PC-9 (cell line): ENCODE measurements at regions not wholly inside any gene's neighbourhood (a gene's known extent, or its start where the extent isn't known, plus 50 kb on each side); places are given as distances from the start of the nearest gene placed in this dataset.

Experiments
- CTCF ChIP-seq: fragments of 200-600 bp; sonication (generic); conservative IDR thresholded peaks from 2 replicates; pipeline ENCODE4 v1.6.1; 2017; ENCODE audit warnings: mixed run types, antibody characterized with exemption, mild to moderate bottlenecking, moderate library complexity
- EZH2 ChIP-seq: fragments of 200-600 bp; sonication (generic); IDR thresholded peaks from 2 replicates; pipeline ENCODE4 v1.8.0; 2017; ENCODE audit warnings: antibody characterized with exemption, low read depth

DNA sequence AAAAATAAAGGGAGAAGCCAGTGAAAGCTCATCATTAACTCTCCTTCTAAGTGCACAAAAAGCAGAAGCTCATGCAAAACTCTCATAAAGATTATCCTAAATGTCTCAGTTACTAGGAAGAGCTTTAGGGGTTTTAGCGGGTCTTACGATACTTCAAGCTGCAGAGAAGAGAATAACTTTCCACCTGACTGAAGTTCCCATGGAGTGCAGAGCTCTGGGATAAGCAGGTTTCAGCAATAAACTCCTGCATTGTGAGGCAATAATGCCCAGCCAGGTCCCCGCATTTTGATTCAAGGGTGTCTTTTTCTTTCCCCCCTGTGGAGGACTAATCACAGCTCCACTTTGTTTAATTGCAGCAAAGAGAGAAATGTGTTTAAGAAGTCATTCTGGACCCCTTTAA lies 241.9 kb upstream of the SP8 start:
- TF ChIP-seq CTCF: no peak
- TF ChIP-seq EZH2: no peak
